NB4 (cell line): ENCODE measurements at regions not wholly inside any gene's neighbourhood (a gene's known extent, or its start where the extent isn't known, plus 50 kb on each side); places are given as distances from the start of the nearest gene placed in this dataset.

Experiments used
- CTCF ChIP-seq: IDR thresholded peaks from one replicate; pipeline ENCODE4 v1.5.1; 2012; ENCODE audit warnings: low read depth, low read length
- MAX ChIP-seq: IDR thresholded peaks from 2 replicates; pipeline ENCODE4 v1.6.1; 2011; ENCODE audit warnings: low read depth, low read length

- TF ChIP-seq CTCF (no peak), MAX (no peak)
These were observed 63.3 kb upstream of the RELL1 start for GRCh38 chr4:37749398-37749988.
